HG03521 (cell line): ENCODE measurements at regions not wholly inside any gene's neighbourhood (a gene's known extent, or its start where the extent isn't known, plus 50 kb on each side); places are given as distances from the start of the nearest gene placed in this dataset.
"Not testable (repeated sequence)": the region's sequence is repeated elsewhere in the genome, so short reads cannot be mapped to it uniquely, and the experiment has no call there.

Experiments used
- ATAC-seq: cut with Tn5 transposase; IDR thresholded peaks from one replicate; pipeline ENCODE4 v1.9.1; 2021; ENCODE audit warnings: mild to moderate bottlenecking, moderate library complexity; ENCODE audit not compliant: unreplicated experiment

DNA sequence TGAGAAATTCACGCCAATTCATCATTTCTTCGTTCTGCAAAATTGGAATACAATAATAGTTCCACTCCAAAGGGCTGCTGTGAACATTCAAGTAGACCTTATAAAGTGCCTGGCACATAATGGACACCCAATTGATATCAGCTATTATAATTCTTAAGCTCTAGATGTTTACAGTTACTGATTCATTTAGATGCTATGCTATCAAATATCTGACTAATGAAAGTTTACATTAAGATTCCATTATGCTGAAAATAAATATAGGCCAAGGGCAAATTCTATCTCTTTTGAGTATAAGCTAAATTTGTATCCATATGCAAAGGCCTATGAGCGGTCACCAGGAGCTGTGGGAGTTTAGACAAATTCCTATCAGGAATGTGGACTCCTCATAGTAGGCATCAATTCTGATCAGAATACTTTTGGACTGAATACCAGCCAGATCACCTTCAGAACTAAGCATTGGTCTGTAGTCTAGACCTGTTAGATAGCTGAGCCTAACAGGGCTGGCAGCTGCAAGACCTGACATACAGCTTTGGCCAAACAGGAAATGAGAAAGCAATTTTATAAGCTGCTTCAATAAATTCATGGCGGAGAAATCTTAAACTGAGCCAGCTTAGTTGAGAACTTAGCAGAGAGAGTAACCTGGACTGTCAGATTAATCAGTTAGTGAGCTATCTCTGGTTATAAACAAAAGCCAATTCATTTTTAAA lies 384.3 kb upstream of the ACTRT1 start:
- no peak for ATAC-seq

DNA sequence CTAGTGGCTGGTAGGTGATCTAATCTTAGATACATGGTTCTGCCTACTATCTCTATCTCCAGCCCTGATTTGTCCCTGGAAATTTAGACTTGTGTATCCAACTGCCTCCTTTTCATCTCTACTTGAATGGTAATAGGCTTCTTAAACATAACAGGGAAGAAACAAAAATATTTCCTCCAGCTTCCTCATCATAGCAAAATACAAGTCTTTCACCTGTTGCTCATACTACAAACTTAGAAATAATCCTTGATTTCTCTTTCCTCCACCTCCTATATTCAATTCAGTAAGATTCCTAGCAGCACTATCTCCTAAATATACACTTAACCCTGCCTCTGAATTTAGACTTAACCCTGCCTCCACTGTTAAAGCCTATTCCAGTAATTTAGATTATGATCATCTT lies 373.3 kb upstream of the ACTRT1 start:
- ATAC-seq: no peak

DNA sequence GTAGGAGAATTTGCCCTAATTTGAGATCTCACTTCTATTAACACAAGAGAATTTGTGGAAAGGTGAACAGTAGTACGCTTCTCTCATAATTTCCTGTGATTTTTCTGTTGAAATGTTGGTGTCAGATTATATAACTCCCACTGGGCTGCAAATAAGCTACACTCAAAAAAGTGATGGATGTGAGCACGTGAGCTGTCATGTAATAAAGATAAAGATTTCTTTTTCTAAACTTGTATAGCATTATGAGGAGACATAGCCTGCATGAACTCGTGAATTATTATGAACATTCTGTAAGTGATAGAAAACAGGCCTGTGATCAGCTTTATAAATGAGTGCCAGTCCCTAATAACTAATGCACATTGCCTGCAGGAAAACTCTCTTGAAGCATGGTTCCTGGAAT lies 356.6 kb upstream of the ACTRT1 start:
- no peak for ATAC-seq

DNA sequence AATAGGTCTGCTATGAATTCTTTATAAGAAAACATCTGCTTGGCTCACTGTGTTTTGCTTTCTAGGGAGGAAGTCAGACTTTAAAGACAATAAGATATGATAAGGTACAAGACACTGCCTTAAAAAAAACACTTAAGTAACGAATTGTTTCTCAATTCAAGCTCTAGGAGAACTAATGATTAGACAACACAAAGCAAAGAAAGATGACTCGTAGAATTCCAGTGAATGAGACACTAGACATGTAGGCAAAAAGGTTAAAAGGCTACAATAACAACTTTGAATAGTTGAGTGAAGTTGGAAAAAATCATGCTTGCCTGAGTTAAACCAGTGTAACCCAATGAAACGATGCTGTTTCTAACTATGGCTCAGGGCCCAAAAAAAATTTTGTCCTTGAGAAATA lies 344.4 kb upstream of the ACTRT1 start:
- ATAC-seq: no peak

DNA sequence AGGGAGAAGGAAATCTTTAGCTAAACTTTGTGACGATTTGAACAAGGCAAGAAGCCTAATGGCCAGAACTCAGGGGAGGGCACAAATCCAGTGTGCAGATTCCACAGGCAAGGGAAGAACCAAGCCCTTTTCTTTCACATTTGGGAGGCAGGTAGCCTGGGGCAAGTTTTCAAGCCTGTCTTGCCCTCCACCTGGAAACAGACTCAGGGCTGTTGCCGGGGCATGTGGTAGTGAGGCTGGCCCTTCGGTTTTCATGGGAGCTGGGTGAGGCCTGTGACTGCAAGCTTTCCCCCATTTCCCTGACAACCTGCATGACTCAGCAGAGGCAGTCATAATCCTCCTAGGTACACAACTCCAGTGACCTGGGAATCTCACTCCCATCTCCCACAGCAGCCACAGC lies 331.6 kb upstream of the ACTRT1 start:
- ATAC-seq: not testable (repeated sequence)

DNA sequence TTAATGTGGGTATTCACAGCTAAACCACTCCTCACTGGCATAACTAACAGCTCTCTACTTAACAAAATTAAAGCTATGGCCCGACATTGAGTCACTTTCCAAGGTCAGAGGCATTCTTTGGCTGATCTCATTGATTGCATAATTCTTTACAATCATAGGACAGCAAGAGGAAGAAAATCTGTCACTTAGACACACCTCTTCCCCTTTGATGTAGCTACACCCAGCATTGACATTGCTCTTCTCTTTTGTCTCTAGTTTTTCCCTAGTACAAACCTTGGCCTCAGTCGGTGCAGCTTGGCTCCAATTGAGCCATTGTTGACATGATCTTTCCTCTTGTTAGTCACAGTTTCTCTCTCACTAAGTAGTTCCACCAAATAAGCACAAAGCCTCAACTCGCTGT lies 313.3 kb upstream of the ACTRT1 start:
- ATAC-seq: no peak

DNA sequence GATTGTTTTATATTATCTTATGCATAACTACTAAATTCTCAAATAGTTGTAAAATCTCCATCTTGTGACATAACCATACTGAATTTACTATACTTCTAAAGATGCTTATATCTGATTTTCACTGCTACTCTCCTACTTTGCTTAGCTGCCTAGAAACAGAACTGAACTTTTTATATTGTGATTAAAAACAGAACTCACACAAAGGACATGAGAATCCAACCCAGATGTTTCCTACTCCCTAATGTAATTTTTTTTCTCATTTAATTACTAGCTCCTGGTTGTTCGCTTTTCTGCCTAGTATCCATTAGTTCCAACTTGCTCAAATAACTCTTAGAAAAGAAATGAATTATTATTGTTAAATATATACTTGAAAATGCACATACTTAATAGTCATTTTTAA lies 283.5 kb upstream of the ACTRT1 start:
- no peak for ATAC-seq

DNA sequence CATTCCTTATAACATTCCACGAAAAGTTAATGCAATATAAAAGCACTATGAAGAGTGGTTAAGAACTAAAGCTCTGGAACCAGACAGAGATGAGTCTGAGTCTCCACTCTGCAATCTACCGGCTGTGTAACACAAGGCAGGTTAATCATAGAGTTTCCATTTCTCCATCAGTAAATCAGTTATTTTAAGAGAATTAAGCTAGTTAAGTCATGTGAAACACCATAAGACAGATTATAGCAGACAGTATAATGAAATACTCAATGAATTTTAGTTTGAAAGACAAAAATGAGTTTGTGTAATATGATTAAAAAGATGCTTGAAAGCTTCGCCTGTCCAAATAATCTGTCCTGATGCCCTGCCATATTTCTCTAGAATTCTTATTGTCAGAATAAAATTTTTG lies 282.6 kb upstream of the ACTRT1 start:
- no peak for ATAC-seq

DNA sequence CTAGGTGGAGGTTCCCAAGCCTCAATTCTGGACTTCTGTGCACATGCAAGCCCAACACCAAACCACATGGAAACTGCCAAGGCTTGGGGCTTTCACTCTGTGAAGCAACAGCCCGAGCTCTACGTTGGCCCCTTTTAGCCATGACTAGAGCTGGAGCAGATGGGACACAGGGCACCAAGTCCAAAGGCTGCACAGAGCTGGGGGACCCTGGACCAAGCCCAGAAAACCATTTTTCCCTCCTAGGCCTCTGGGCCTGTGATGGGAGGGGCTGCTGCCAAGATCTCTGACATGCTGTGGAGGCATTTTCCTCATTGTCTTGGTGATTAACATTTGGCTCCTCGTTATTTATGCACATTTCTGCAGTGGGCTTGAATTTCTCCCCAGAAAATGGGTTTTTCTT lies 258.7 kb upstream of the ACTRT1 start:
- no peak for ATAC-seq

DNA sequence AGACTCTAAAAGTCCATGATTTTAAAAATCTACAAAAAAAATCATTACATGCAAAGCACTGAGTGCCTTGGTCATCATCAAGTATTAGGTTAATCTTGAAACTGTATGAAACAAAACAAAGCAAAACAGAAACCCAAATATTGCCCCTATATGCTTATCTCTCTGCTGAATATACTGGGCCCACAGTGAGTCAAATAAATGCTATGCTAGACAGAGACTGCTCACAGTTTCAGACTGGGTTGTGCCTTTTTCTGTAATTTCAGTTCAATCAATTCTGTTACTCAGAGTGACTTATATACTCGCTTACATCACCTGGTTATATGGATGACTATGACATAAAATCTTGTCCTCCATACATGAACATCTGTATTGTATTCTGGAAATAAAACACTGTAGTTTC lies 257.1 kb upstream of the ACTRT1 start:
- ATAC-seq: no peak

DNA sequence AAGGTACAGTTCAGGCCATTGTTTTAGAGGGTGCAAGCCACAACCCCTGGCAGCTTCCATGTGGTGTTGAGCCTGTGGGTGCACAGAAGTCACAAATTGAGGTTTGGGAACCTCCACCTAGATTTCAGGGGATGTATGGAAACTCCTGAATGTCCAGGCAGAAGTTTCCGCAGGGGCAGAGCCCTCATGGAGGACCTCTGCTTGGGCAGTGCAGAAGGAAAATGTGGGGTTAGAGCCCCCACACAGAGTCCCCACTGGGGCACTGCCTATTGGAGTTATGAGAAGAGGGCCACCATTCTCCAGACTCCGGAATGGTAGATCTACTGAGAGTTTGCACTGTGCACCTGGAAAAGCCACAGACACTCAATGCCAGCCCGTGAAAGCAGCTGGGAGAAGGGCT lies 242.0 kb upstream of the ACTRT1 start:
- ATAC-seq: no peak

DNA sequence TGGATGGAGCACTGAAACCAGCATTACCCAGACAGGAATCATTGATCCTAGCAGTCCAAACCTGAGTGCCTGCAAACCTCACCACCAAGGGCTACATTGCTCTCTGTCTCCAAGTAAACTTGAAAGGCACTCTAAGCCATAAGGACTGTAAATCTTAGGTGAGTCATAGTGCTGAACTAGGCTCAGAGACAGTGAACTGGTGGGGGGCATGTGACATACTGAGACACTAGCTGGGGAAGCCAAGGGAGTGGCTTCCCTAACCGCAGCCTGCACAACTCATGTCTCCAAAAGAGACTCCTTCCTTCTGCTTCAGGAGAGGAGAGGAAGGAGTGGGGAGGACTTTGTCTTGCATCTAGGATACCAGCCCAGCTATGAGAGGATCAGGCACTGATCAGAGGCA lies 235.5 kb upstream of the ACTRT1 start:
- no peak for ATAC-seq

DNA sequence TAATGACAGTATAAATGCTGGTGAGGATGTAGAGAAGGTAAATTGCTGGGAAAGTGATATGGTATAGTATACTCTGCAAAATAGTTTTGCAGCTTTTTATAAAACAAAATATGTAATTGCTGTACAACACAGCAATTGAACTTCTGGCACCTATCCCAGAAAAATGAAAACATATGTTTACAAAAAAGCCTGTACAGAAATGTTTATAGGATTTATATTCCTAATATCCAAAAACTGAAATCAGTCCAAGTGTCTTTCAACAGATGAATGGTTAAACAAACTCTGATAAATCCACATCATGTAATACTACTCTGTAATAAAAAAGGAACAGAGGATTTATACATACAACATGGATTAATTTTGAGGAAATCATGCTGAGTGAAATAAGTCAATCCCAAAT lies 198.4 kb upstream of the ACTRT1 start:
- no peak for ATAC-seq

DNA sequence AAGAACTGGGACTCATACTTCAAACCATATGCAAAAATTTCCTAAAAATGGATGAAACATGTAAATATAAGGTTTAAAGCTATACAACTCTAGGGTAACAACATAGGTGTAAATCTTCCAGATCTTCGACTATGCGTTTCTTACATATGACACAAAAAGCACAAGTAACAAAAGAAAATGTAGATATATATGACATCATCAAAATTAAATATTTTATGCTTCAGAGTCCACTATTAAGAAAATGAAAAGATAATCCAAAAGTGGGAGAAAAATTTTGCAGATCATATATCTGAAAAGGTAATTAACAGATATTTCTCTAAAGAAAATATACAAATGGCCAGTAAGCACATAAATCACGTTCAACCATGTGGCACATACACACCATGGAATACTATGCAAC lies 164.2 kb upstream of the ACTRT1 start:
- no peak for ATAC-seq

DNA sequence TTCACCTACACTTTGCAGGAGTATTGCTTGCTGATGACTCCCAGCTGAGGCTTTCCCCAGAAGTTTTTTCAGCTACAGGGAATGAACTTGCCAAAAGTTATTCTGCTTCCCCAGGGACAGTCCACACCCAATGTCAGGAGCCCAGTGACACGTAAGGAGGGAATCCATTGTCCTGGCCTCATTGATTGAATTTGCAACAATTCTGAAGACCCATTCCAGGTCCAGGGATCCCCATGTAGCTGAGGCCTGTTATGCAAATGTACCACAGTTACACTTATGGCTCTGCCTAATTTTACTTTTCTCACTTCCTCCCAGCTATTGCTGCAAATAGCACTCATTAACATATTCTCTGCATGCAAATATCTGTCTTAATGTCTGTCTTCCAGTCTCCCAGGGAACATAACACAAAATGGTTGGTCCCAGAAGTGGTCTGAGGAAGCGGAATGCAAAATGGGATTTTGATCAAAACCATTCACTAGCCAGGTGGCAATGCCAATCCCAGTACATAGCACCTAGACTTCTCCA lies 113.7 kb upstream of the ACTRT1 start:
- no peak for ATAC-seq

DNA sequence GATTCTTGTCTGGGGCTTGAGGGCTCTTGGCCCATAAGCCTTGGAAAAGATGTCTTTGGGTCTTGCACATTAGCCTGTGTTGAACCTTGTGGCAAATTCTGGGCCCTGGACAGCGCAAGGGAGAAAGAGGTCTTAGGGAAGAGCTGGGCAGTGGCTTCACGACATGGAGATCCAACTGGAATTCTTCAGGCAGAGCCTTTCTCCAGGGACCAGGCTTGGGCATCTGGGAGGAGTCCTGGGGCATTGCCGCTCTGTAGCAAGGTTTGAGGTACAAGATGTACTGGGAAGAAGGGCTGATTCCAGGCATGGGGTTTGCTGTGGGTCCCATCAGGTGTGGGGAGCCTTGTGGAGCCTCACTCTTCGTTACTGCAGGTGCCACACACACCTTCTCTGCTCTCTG lies 104.0 kb upstream of the ACTRT1 start:
- ATAC-seq: no peak

DNA sequence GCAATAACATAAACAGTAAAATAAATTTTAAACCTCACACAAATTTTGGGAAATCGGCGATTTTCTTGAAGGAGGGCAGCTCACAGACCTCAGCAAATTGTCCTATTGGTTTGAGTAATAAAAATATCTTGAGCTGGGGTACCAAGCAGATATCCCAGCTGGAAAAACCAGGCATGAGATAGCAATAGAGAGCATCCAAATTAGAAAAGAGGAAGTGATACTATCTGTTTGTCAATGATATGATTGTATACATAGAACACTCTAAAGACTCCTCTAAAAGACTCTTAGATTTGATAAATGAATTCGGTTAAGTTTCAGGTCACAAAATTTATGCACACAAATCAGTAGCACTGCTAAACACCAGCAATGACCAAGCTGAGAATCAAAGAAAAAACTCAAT lies 90.5 kb upstream of the ACTRT1 start:
- ATAC-seq: no peak

DNA sequence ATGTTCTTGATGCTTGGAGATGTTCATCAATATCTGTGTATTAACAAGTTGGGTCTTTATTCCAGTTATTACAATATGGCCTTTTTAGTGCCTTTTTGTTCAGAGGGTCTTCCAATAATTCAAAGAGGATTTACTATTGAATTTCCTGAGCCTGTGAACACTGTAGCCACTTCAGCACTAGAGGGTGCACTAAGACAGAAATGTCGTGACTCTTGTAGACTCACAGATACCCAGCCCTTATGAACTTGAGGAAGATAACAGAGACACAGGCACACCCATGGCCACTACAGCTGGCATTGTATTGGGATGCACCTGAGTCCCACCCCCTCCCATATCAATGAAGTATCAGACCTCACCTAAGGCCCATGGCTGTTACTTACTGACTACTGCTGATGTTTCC lies 54.4 kb upstream of the ACTRT1 start:
- no peak for ATAC-seq

DNA sequence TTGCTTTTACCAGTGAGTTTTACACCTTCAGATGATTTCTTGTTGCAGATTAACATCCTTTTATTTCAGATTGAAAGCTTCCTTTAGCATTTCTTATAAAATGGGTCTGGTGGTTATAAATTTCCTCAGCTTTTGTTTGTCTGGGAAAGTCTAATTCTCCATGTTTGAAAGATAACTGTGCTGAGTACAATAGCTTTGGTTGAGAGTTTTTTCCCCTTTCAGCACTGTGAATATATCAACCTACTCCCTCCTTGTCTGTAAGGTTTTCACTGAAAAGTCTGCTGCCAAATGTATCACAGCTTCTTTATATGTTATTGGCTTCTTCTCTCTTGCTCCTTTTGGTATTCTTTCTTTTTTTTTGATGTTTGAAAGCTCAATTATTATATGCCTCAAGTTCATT lies 53.5 kb upstream of the ACTRT1 start:
- no peak for ATAC-seq
